DMS114 treated with DMSO at 0.1 percent for 48 hours (cell line): ENCODE measurements at regions not wholly inside any gene's neighbourhood (a gene's known extent, or its start where the extent isn't known, plus 50 kb on each side); places are given as distances from the start of the nearest gene placed in this dataset.
"Not testable (repeated sequence)": the region's sequence is repeated elsewhere in the genome, so short reads cannot be mapped to it uniquely, and the experiment has no call there.

ENCODE experiments used
- DNase-seq: peaks from one replicate; lab custom pipeline; 2025; ENCODE audit not compliant: unreplicated experiment; lab: John Stamatoyannopoulos, UW

- DNase-seq = no peak
Observed at GRCh38 chr7:155227788-155228458, 69.8 kb upstream of the INSIG1 start.

DNA sequence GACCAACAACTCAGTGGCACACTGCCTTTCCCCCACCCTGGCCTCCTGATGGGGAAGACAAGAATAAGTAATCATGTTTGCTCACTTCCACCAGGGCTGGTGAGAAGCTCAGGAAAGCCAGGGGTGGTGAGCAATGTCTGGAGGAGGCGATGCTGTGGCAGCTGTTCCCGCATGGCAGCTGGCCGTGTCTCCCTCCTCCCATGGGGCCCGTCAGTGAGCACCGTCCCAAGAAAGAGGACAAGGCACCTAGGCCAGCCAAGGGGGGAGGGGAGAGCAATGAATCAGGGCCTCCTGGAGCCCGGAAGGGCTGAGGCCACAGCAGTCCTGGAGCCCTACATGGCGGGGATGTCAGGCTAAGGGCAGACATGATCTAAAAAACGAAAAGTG, 69.2 kb upstream of the INSIG1 start:
- DNase-seq = no peak

- no peak for DNase-seq
Observed at GRCh38 chr7:155228894-155229293, 68.8 kb upstream of the INSIG1 start.

DNA sequence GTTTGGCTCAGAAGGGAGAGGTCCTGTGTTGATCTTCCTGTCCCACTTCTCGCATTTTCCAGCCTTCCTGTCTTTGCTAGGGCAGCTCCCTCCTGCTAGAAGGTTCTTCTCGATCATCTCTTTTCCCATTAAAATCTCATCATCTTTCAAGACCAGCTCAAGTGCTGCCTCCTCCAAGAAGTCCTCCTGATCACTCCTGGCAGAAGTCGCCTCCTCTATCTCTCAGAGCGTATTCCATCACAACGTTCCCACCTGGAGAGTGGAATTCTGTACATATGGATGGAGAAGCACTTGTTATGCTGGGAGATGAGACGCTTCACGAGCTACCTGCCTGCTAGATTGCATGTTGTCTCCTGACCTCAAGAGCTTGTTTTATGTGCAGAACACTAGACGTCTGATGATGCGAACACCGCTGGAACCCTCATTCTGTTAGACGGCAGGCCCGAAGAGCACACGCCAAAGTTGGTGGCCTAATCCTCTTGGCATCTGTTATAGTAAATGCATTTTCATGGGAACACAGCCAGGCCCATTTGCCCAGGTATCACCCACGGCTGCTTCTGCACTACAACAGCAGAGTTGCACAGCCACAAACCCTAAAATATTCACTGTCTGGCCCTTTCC, 68.0 kb upstream of the INSIG1 start:
- no peak for DNase-seq

- DNase-seq = no peak
Observed at GRCh38 chr7:155230169-155230593, 67.5 kb upstream of the INSIG1 start.

DNA sequence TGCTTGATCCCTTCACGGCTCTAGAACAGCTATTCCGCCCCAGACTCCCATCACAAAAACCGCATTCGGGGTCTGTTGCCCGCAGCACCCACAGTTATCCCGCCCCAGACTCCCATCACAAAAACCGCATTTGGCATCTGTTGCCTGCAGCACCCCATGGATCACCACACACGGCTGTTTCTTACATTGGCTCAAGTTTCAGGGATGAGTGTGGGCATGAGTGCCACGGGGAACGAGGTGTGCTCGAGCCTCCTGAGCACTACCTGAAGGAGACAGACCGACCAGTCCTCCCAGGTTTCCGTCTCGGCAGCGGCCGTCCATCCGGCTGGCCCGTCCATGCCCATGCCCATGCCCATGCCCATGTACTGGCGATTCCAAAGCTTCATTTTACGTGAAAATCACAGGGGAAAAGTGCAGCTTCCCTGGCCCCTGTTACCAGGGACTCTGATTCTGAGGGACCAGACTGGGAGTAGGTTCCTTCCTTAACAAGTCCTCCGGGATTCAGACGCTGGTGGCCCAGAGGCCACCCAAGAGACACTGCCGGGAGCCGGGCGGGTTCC, 66.4 kb upstream of the INSIG1 start:
- DNase-seq = no peak

GRCh38 chr7:155231941-155232340, 65.7 kb upstream of the INSIG1 start:
- no peak for DNase-seq

DNA sequence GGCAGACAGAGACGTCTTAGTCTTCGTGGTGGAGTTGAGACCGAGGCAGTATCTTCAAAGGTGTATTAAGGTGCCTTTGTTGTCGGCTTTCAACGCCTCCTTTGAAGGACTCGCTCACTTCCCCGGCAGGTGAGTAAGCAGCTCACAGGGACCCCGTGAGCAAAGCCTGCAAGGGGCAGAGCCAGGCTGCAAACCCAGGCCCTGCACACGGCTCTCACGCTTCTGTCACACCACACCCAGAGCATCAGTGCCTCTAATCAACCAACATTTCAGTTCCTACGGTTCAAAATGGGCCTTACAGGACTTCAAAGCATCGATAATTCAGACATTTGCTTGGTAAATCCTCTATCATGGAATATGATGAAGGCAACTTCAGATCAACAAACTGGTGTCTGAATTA, 64.8 kb upstream of the INSIG1 start:
- no peak for DNase-seq

GRCh38 chr7:155233311-155234157, 64.1 kb upstream of the INSIG1 start:
- DNase-seq = no peak

- no peak for DNase-seq
Observed at GRCh38 chr7:155234158-155234492, 63.6 kb upstream of the INSIG1 start.

DNA sequence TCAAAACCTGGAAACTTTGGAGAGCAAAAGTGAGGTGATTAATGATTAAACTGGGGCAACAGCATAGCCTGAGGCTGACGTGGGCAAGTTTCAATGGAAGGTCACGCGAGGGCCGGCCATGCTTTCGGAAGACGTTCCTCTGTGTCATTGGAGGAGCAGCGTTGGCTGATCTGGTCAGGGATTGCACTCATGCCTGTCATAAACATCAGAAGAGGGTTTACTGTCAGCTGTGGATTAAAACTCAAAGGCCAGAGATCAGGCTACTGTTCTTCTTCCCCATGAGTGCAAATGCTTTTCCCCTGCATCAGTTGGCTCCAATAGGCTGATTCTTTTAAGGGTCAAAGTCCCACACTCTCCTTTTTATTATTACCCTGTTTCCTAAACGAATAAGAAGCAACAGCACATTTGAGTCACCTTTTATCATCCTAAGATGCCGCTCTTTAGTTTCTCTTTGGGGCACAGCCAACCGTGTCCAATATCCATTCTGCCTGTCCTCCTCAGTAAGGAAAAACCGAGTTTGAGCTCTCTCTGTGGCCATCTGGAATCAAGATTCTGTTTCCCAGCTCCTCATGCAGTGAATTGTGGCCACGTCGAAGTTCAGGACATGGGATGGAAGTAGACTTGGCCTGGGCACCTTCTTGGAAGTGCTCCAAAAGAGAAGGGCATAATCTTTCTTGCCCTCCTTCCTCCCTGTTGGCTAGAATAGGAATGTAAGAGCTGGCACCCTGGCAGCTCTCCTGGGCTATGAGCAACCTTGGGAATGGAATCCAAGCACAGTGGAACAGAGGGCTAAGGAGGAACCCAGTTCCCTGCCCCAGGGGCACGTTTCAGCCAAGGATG, 62.5 kb upstream of the INSIG1 start:
- DNase-seq = no peak

DNA sequence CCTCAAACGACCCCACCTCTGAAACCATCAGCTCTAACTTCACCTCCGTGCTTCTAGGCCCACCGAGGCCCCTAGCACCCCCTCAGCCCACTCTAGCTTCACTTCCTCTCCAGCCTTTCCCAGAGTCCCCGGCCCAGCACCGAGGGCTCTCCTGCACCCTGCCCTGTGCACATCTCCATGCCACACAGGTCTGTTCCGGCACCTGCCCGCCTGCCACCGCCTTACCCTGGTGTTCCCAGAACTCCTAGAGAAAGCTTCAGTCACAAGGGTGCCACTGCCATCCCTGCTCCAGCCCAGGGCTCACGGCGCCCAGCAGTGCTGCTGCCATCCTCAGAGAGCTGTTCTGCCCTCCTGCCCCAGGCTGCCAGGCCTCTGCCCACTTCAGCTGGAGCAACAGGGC, 61.3 kb upstream of the INSIG1 start:
- DNase-seq = no peak

DNA sequence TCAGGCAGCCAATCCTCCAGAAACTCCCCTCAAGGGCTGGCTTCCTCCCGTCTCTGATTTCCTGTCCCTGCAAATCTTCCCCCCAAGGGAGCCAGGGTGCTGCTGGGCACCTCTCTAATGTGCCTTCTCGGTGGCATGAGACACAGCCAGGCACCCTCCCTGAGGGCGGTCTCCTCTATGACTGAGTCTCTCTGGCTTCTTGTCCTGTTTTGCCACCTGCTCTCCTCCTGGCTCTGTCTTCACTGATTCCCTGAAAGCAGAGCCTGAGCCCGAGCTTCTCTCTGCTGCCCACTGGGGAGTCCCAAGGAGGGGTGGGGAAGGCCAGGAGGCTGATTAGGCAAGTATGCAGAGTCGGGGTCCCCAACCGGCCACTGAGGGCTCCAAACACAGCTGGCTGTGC, 60.4 kb upstream of the INSIG1 start:
- no peak for DNase-seq

DNA sequence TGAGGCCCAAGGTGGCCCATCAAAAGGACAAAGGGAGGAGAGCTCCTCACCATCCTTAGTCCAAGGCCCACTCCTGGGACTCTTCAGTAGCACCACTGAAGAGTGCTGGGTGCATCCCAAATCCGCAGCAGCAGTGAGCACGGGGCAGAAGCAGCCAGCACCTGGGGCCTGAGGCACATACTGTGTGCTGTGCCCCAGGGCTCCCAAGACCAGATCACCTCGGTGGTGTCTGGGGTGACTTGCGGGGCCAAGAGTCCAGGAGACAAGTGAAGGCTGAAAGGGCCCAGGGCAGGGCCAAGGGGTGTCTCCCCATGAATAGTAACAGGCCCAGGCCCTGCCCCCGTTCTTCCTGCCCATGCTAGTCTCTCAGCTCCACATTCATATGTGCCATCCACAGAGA, 59.9 kb upstream of the INSIG1 start:
- DNase-seq = no peak

- not testable (repeated sequence) for DNase-seq
Observed at GRCh38 chr7:155239431-155240087, 58.1 kb upstream of the INSIG1 start.

GRCh38 chr7:155244675-155245074, 53.0 kb upstream of the INSIG1 start:
- no peak for DNase-seq

DNA sequence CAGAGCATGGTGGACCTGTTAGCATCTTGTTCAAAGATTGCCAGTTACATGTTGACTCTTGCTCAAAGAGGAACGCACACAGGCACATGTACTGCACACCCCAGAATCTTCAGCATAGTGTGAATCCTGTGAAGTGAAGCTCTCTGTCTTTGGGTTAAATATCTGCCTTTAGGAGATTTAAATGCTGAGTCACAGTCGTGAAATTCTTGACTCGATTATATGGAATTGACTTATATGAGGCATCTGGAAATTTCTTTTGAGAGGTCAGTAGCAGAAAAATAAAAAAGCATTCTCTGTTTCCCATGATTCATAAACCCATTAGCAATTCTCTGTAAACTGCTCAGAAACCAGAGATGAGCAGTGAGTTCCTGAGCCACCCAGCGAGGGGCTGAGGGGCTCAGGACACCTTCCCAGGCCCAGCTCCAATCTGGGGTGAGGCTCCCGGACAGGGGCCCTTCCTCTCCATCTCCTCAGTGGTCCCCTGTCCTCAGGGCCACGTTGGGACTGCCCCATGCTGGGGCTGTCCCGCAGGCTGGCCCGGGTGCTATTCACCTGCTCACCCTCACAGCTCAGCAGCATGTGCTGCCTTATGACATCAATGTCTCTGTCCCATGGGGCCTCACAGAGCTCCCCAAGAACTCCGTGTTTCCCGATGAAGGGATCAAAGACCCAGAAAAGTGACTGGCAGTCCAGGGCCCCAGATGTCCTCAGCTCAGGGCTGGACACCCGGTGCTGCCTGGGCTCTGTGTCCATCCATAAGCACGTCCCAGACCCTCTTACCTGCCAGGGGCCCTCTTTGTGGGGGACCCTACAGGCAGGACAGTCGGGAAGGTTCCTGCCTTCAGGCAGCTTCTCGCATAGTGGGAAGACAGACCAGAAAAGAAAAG, 50.0 kb upstream of the INSIG1 start:
- DNase-seq = no peak
